Panc1 (cell line): ENCODE measurements at regions not wholly inside any gene's neighbourhood (a gene's known extent, or its start where the extent isn't known, plus 50 kb on each side); places are given as distances from the start of the nearest gene placed in this dataset.
"Not testable (repeated sequence)": the region's sequence is repeated elsewhere in the genome, so short reads cannot be mapped to it uniquely, and the experiment has no call there.

Experiments
- POLR2AphosphoS5 ChIP-seq: IDR thresholded peaks from 2 replicates; pipeline ENCODE4 v1.6.1; 2012; ENCODE audit warnings: mild to moderate bottlenecking, low read depth, low read length, moderate library complexity
- SIN3A ChIP-seq: IDR thresholded peaks from 2 replicates; pipeline ENCODE4 v1.6.1; 2012; ENCODE audit warnings: low read depth, mild to moderate bottlenecking, low read length, moderate library complexity, borderline replicate concordance; ENCODE audit not compliant: insufficient read depth
- TF ChIP-seq, protein P1 (sequence below): fragments of 450-650 bp; IDR thresholded peaks from 2 replicates; pipeline ENCODE4 v1.5.1; 2017; ENCODE audit warnings: mild to moderate bottlenecking
- TF ChIP-seq, protein P2 (sequence below), 2 experiments: IDR thresholded peaks; 2 replicates each; pipeline ENCODE4 v1.6.1; 2011 to 2012; ENCODE audit warnings: low read depth in 2 of 2, control low read depth in 1 of 2, low read length in 1 of 2, mild to moderate bottlenecking in 1 of 2, moderate library complexity in 1 of 2; ENCODE audit not compliant: insufficient read depth in 1 of 2

DNA sequence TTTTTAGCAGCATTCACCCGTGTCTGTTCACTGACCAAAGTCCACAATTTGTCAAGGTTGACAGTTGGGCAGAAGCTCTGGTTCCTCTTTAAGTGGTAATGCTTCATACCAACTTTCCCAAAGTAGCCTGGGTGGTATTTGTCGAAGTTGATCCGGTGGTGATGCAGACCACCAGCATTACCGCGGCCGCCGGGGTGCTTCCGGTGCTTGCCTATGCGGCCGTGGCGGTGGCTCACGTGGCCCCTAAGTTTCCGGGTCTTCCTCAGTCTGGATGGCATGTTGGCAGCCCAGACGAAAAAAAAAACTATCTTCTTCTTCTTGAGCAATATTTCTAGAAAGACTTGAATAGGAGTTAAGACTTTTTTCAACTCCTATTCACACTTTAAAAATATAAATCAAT is 151.4 kb upstream of the RGS17 start:
- TF ChIP-seq, protein P1, sequence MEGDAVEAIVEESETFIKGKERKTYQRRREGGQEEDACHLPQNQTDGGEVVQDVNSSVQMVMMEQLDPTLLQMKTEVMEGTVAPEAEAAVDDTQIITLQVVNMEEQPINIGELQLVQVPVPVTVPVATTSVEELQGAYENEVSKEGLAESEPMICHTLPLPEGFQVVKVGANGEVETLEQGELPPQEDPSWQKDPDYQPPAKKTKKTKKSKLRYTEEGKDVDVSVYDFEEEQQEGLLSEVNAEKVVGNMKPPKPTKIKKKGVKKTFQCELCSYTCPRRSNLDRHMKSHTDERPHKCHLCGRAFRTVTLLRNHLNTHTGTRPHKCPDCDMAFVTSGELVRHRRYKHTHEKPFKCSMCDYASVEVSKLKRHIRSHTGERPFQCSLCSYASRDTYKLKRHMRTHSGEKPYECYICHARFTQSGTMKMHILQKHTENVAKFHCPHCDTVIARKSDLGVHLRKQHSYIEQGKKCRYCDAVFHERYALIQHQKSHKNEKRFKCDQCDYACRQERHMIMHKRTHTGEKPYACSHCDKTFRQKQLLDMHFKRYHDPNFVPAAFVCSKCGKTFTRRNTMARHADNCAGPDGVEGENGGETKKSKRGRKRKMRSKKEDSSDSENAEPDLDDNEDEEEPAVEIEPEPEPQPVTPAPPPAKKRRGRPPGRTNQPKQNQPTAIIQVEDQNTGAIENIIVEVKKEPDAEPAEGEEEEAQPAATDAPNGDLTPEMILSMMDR: not testable (repeated sequence)
- not testable (repeated sequence) for TF ChIP-seq SIN3A, POLR2AphosphoS5
- TF ChIP-seq, protein P2, sequence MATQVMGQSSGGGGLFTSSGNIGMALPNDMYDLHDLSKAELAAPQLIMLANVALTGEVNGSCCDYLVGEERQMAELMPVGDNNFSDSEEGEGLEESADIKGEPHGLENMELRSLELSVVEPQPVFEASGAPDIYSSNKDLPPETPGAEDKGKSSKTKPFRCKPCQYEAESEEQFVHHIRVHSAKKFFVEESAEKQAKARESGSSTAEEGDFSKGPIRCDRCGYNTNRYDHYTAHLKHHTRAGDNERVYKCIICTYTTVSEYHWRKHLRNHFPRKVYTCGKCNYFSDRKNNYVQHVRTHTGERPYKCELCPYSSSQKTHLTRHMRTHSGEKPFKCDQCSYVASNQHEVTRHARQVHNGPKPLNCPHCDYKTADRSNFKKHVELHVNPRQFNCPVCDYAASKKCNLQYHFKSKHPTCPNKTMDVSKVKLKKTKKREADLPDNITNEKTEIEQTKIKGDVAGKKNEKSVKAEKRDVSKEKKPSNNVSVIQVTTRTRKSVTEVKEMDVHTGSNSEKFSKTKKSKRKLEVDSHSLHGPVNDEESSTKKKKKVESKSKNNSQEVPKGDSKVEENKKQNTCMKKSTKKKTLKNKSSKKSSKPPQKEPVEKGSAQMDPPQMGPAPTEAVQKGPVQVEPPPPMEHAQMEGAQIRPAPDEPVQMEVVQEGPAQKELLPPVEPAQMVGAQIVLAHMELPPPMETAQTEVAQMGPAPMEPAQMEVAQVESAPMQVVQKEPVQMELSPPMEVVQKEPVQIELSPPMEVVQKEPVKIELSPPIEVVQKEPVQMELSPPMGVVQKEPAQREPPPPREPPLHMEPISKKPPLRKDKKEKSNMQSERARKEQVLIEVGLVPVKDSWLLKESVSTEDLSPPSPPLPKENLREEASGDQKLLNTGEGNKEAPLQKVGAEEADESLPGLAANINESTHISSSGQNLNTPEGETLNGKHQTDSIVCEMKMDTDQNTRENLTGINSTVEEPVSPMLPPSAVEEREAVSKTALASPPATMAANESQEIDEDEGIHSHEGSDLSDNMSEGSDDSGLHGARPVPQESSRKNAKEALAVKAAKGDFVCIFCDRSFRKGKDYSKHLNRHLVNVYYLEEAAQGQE (IDR thresholded peaks at IDR 0.05; ENCODE audit: insufficient read depth in 1 of 2, low read depth in 2 of 2, low read length in 1 of 2): not testable (repeated sequence)
